CD4-positive, alpha-beta T cell treated with Interleukin-17A for 4 hours (primary cell): ENCODE measurements at regions not wholly inside any gene's neighbourhood (a gene's known extent, or its start where the extent isn't known, plus 50 kb on each side); places are given as distances from the start of the nearest gene placed in this dataset.

Experiments used
- DNase-seq: peaks from one replicate; pipeline ENCODE4 v3.0.0-alpha.2; 2020; ENCODE audit warnings: mixed read lengths

GRCh38 chr12:130216031-130216430 is 53.8 kb downstream of the FZD10 start:
- DNase-seq = no peak

DNA sequence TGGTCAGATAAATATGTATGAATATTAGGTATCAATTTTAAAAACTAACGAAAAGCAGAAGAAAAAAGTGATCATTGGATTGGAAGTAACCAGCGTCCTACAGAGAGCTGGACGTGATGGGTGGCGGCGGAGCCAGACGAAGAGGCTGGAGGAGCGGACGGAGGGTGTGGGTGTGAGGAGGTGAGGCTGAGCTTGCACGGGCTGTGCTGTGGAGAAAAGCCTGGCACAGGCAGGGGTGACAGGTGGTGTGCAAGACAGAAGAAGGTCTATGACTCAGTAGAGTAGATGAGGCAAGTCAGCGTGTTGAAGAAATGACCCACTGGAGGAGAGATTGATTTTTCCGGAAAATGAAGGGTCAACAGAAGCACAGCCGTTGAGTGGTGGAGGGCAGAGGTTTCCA is 56.4 kb downstream of the FZD10 start:
- DNase-seq = no peak

GRCh38 chr12:130219929-130220705 is 57.9 kb downstream of the FZD10 start:
- no peak for DNase-seq

DNA sequence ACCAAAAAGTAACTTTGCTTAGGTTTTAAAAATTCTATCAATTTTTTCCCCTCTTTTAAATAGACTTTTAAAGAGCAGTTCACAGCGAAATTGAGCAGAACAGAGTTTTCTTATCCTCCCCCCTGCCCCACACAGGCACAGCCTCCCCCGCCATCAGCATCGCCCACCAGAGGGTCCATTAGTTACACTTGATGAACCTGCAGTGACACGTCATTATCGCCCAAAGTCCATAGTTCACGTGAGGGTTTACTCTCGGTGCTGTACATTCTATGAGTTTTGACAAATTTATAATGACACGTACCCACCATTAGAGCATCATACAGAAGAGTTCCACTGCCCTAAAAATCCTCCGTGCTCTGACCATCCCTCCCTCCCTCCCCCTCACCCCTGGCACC is 58.4 kb downstream of the FZD10 start:
- no peak for DNase-seq

GRCh38 chr12:130222519-130223218 is 60.4 kb downstream of the FZD10 start:
- no peak for DNase-seq

DNA sequence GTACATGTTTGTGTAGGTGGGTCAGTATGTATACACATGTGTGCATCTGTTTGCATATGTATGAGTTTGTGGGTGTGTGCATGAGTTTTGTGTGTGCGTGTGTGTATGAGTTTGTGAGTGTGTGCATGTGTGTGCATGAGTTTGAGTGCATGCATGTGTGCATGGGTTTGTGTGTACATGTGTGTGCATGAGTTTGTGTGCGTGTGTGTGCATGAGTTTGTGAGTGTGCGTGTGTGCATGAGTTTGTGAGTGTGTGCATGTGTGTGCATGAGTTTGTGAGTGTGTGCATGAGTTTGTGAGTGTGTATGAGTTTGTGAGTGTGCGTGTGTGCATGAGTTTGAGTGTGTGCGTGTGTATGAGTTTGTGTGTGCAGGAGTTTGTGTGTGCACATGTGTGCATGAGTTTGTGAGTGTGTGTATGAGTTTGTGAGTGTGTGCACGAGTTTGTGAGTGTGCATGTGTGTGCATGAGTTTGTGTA is 61.5 kb downstream of the FZD10 start:
- DNase-seq = no peak

- DNase-seq = no peak
These were observed 62.3 kb downstream of the FZD10 start for GRCh38 chr12:130224613-130225012.

- no peak for DNase-seq
These were observed 63.1 kb downstream of the FZD10 start for GRCh38 chr12:130225347-130225746.

GRCh38 chr12:130226126-130226525 is 63.9 kb downstream of the FZD10 start:
- DNase-seq = no peak

GRCh38 chr12:130226771-130227170 is 64.5 kb downstream of the FZD10 start:
- no peak for DNase-seq

DNA sequence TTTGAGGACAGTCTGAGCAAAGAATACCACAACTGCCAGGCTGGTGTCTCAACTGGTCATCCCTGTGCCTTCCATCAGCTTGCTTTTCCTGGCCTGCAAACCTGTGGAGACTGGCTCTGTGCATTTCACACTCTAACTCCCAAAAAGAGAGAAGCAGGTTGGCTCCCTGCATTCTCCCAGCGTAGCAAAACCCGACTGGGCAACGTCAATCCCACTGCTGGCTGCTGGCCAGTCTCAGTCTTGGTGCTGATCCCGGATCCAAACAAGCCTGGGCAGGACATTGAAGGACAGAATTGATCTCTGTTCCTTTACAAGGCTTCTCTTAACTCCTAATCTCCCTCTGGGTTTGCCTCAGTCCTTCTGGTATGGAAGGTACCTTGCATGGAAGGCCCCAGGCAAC is 65.4 kb downstream of the FZD10 start:
- no peak for DNase-seq

GRCh38 chr12:130236446-130236845 is 74.2 kb downstream of the FZD10 start:
- DNase-seq = no peak

DNA sequence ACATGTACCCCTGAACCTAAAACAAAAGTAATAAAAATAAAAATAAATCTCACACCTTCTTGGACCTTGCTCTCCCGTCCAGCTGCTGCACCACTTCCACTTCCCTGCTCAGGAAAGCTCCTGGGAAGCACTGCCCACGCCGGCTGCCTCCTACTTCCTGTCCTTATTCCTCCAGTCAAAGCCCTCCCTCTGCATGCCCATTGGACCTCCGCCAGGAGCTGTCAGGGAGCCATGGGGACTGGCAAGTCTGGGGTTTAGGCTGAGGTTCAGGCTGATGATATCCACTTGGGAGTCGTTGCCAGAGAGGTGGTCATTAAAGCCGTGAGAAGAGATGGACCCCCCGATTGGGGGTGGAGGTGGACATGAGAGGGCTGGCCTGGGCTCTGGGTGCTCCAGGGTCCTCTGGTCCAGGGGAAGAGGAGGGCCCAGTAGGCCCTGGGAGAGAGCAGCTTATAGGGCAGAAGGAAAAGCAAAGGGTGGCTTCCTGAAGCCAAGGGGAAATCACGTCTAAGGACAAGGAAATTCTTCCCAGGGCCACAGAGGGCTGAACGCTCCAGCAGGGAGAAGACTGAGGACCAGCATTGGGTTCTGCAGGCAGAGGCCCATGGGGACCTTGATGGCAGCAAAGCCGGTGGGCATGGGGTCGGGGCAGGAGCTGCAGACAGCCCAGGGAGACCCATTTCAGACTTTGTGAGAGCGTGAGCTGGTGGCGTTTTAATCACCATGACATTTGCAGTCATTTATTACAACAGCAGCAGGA is 78.7 kb downstream of the FZD10 start:
- DNase-seq = no peak

DNA sequence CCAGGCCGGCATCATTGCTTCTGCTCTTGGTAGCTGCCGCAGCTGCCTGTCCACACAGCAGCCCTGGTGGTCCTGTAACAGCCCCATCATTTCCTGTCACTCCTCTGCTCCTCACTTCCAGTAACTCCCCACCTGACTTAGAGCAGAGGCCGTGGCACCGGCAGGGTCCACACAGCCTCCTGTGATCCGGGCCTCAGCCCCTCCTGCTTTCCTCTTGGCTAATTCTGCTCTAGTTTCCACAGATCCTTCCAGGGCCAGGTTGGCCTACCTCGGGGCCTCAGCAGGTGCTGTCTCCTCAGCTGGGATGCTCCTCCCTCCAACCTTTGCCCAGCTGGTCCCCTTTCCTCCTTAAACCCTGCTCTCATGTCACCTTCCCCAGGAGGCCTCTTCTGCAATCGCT is 80.2 kb downstream of the FZD10 start:
- DNase-seq = no peak

GRCh38 chr12:130245251-130245650 is 83.0 kb downstream of the FZD10 start:
- no peak for DNase-seq

- DNase-seq = no peak
These were observed 84.3 kb downstream of the FZD10 start for GRCh38 chr12:130246560-130246959.

GRCh38 chr12:130247634-130248237 is 85.5 kb downstream of the FZD10 start:
- DNase-seq = no peak

DNA sequence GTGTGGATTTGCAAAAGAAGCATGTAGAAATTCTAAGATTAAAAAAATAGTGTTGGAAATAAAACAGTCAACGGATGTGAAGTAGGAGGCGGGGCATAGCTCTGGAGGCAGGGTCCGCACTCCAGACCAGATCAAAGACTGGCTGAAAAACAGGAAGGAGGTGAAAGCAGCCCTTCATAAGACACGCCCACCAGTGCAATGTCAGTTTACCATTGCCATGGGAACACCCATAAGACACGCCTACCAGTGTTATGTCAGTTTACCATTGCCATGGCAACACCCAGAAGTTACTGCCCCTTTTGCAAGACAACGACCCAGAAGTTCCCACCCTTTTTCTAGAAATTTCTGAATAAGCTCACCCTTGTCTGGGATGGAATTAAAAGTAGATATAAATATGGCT is 87.1 kb downstream of the FZD10 start:
- DNase-seq = no peak

DNA sequence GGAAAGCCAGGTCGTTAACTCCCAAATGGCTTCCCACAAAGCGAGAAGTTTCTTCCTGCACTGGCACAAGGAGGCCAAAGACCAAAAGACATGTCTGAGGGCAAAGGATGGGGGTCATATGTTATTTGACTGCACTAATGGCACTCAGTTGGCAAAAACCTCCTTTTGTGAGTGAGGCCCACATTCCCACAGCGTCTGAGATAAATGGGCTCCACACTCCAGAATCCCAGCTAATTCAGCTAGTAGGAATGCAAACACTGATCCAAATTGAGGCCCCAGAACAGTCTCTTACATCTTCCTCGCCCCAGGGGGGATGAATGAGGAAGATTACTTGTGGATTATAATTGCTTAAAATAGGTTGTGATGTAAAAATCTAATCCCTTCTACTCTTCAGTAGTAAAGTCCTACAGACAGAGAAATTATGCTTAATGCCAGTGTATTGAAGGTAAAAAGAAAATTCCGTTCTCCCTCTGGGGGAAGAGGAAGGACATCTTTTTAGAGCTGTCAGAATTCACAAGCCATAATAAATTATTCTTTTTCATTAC is 86.4 kb upstream of the PIWIL1 start:
- no peak for DNase-seq

DNA sequence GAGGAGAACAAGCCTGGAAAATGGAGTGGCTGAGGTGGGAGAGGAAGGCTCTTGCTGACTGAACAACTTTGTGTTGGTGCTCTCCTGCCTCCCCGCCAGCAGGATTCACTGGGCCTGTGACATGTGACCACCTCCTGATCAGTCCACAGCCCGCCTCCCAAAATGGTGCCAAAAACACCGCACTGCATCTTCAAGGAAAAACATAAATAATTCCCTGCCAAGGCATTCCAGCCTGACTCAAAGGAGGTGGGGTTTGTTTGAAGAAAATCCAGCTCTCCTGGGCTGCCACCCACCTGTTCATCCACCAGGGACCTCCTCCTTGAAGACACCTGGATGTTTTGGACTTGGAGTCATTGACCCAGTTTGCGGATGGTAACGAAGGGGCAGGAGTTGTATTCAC is 83.8 kb upstream of the PIWIL1 start:
- DNase-seq = no peak

DNA sequence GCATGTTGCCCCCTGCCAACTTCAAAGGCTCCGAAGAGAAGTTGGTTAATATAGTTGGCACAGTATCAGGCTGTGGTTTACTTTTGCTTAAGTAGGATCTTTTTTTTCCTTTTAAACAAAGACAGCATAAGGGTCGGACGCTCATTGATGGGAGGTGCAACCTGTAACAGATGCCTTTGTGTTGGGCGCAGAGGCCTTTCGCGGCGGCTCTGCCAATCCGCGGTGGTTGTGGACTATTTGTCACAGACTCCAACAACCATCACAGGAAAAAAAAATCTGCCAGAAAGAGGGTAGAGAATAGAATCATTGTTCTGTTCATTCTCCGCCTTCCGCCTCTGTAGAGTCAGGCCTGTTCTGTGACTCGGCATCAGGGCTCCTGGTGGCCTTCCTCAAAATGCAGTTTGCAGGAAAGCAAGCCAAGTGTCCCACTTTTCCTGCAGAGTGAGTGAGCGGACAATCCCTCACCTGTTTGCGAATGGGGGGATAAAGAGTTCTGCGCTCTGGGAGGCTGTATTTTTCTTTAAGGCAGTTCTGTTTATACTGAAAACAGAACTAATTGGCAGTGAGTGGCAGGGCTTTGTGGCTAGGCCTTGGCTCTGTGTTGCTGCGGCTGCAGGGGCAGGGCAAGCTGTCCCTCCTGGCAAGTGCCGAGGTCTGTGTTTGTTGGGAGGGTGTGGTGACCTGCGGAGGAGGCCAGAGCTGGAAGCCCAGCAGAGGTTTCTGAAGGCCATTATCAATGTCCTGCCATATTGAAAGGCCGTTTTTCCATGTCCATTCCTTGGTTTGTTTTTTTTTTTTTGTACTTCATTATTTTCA is 83.0 kb upstream of the PIWIL1 start:
- no peak for DNase-seq

- no peak for DNase-seq
These were observed 78.8 kb upstream of the PIWIL1 start for GRCh38 chr12:130258863-130259262.
